ENCODE measurements at regions not wholly inside any gene's neighbourhood (a gene's known extent, or its start where the extent isn't known, plus 50 kb on each side); places are given as distances from the start of the nearest gene placed in this dataset.
"Not testable (repeated sequence)": the region's sequence is repeated elsewhere in the genome, so short reads cannot be mapped to it uniquely, and the experiment has no call there.

DNA sequence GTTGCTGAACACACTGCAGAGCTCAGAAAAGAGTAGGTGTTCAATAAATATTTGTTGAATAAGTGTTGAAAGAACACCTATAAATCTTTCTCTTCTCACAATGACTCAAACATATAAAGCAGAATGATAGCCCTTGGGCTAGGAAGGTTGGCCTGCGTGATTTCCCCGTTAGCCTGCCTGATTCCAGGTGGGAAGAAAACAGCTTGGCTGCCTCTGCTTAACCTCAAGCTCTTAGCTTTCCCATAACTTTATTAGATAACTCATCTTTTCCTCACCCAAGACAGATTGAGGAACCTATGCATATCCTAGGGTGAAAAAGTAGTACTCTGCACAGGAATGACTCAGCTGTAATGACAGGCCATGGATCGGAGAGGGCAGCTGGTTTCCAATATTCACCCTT, 300.3 kb upstream of the ID4 start:
- DNase-seq (ENCODE audit: low read depth in 3 of 3): no peak

DNA sequence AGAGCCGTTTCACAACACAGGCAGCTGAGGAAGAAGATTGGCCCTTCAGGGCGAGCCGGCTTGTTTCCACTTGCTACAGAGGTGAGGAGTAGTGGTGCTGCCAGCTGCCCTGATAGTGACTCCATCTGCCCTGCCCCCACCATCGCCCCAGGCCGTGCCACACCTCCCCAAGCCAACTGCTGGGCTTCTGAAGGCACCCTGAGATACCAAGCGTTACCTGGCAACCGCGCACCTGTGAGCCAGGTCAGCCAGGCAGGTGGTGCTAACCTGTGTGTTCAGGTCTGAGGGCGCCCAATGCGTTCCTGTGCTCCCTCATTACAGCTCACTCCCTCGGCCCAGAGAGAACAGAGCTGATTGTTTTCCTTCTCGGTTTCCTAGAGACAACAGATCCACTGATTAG, 299.1 kb upstream of the ID4 start:
- no peak for DNase-seq (ENCODE audit: low read depth in 3 of 3)

DNA sequence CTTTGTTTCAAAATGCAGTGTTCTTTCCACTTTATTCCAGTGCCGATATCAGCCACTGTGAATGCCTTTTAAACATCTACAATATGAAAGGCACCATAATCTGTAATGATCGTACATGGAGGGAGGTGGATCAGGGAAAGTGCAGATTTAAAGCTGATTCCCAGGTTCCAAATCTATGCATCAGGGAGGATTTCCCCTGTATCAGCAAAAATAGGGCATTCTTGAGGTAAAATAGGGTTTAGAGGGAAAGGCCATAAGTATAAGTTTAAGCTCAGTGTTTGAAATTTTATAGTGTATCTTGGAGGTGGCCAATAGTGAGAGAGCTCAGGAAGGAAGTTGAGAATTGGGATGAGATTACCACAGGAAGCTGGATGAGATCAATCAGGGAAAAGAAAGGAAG, 289.7 kb upstream of the ID4 start:
- no peak for DNase-seq (ENCODE audit: low read depth in 3 of 3)

DNA sequence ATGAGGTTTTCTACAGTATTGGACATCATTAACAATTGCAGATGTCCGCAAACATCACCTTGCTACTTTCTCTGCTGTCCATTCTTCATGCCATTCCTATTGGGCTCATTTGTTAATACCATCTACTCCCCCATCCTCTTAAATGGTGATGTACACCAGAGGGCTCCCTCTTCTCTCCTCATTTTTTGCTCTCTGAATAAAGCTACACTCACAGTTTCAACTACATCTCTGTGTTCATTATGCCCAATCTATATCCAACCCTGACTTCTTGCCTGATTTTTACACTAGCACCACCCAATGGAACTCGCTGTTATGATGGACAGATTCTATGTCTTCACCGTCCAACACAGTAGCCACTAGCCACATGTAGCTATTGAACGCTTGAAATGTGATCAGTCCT, 288.1 kb upstream of the ID4 start:
- no peak for DNase-seq (ENCODE audit: low read depth in 3 of 3)

DNA sequence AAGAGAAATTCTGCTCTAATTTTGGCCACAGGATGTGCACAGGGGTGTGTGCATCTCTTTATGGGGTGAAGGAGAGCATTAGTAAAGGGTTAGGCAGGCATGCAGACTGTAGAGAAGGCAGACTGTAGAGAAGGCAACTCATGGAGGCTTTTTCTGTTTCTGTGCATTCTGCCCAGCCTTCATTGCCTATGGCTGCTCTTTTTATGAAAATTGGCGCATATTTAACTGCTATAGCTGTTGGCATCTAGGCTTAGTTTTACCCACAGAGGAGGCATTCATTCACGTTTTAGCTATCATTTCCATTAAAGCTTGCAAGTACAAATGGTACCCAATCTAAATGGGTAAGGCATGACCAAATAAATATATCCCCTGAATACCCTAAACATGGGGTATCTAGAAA, 286.8 kb upstream of the ID4 start:
- no peak for DNase-seq (ENCODE audit: low read depth in 3 of 3)

DNA sequence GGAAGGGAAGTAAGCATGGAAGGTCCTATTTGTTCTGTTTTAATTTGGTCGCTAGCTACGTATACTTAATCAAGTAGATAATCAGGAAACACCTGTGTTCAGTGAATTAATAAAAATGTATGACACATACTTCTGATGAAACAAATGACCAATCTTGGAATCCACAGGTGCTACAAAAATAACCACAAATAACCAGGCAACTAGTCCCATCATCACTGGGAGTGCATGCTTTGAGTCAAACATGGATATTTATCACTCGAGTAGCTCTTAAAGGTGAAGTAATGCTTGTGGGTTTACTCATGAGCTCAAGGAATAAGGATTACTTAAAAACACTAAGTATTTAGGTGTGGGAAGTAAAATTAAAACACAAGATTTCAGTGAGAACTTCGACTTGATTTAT, 285.6 kb upstream of the ID4 start:
- no peak for DNase-seq (ENCODE audit: low read depth in 3 of 3)

DNA sequence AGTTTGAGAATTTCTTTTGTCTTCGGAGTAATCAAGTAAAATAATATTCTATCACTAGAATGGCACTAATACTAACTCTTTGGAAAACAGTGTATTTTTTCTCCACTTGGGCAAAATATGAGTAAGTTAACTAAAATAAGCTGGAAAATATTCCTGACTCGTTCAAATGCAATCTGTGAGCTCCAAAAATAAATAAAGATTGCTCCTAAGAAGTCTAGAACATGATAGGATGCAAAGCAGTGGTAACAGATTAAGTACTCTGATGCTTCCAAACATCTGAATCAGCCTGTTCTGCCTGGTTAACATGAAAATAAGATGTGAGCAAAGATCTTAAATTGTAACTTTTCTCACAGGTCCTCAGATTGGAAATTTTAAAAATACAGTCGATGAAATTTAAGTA, 285.1 kb upstream of the ID4 start:
- no peak for DNase-seq (ENCODE audit: low read depth in 3 of 3)

DNA sequence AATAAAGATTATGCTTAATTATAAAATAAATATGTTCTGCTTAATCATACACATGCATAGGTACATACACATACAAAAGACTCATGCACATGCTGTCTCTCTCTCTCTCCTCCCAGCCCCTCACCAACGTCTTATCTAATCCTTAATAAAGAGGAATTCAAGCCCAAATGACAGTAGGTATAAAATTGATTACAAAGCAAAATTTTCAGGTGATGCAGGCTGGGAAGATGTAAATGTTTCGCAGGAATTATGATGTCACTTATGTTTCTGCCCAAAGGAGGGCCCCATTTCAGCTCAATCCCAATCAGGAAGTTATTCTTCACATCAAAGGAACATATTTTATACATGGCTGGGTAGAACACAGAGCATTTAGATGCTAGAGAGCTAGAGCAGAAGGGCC, 284.6 kb upstream of the ID4 start:
- DNase-seq (ENCODE audit: low read depth in 3 of 3): no peak

DNA sequence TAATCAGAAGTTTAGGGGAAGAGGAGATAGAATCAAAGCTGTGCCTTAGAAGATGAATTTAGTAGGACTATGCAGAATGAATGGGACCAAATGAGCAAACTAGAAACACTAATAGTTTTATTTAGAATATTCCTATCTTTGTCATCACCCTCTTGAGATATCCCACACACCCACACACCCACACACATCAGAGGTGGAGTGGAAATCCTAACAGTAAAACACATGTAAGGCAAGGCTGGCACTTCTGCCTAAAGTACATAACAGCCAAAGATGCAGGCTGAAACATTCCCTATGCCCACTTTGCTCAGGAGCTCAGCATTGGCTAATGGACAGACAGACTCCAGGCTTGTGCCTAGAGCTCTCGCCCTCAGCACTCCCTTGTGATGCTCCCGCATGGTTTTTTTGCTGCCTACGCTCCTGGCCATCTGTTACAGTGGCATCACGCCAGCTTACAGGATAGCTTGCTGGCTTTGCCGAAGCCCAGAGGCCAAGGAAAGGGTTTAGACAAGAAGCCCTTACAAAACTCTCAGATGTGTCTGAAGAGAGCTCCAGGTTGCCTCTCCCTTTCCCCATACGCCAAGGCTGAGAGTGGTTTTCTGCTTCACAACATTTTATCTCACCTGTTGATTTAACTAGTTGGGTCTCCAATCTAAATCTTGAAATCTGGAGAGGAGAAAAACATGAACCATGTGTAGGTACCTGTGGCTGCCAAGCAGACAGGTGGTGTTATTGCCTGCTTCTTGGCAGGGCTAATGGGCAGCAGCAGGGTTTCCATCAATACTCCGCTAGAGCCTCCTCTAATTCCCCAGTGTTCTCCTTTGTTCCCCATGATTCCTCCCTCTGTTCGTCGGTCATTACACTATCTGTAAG, 282.6 kb upstream of the ID4 start:
- no peak for DNase-seq (ENCODE audit: low read depth in 3 of 3)

DNA sequence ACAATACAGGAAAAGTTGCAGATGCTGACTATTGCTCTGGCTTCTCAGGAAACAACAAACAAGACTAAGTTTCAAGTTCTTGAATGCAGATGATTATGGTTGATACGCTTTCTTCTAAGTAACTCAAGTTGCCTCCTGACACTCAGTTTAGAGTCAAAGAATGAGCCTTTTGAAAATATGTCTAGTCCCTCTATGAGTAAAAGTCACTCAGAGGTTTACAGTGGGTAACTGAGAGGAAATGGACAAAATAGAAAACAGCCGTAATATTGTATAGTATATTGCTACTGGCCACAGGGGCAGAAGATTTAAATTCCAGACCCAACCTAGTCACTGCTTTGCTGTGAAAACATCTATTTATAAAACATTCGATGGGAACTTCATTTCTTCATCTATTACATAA, 280.0 kb upstream of the ID4 start:
- no peak for DNase-seq (ENCODE audit: low read depth in 3 of 3)

DNA sequence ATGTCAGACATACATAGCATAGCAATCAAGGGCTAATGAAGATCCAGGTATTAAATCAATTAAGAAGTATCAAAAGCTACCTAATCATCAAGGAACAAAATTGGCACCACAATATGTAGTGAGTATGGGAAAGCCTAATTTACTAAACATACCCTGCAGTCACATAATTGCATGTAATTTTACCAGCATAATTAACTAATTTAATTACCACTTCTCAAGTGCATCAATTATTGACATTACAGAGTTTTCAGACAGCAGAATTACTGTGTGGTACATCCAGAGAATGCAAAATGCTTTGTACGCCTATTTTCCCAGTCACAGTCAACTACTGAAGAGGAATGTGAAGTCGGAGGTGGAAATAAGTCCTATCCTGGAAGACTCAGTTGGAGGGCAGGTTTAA, 279.0 kb upstream of the ID4 start:
- no peak for DNase-seq (ENCODE audit: low read depth in 3 of 3)

DNA sequence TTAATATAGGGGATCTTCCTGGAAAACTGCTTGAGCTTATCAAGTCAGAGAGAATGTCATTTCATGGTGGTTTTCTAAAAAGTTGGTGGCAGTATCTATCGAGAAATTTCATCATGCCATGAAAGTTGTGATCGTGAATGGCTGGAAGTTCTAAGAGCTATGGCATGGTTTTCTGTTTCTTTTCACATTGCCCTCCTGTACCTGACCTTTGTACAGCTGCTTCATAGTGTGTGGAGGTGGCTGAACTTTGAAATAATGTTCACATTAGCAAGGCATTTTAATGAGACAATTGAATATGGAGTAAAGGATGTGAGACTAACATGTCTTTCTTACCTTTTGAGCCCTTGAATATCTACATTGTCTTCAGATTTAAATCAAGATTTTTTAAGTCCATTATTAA, 278.2 kb upstream of the ID4 start:
- DNase-seq (ENCODE audit: low read depth in 3 of 3): no peak

DNA sequence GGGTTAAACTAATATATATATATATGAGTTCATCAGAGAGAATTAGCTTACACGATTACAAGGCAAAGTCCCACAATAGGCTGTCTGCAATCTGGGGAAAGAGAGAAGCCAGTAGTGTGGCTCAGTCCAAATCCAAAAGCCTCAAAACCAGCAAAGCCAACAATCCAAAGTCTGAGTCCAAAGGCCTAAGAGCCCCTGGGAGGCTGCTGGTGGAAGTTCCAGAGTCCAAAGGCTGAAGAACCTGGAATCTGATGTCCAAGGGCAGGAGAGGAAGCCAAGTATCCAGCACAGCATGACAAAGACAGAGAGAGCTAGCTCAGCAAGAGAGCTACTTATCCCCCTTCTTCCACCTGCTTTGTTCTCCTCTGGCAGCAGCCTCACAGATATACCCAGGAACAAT, 274.7 kb upstream of the ID4 start:
- DNase-seq (ENCODE audit: low read depth in 3 of 3): no peak

DNA sequence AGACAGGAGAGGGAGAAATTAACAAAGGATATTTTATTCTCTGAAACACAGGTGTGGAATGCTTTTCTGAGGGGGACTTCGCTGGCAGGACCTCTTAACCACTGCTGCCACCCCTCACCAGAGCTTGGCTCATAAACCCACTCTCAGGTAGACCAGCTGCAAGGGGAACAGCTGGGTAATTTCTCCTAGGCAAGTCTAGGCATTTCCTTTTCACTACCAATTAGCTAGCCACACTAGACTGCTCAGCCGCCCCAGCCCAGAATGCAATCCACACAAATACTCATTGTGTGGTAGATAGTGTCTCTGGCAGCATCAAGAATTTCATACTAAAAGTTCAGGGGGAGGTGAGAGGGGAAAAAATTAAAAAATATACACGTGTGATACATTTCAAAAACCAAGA, 267.6 kb upstream of the ID4 start:
- no peak for DNase-seq (ENCODE audit: low read depth in 3 of 3)

DNA sequence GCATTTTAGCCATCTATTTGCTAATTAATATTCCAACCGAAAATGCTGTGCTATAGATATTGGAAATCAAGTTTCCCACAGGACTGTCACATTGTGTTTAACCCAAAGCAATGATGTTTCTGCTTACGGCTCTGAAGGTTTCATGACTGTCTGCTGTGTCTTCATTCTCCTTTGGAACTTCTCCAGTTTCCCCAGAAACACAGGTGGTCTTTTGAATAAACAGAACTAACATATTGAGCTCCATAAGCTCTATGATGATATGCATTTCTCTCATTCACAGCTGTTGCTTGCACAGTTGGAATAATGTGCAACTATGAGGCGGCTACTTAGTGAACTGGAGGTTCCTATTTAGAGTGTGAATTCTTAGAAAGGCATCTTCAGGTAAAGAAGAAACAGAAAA, 266.0 kb upstream of the ID4 start:
- no peak for DNase-seq (ENCODE audit: low read depth in 3 of 3)

DNA sequence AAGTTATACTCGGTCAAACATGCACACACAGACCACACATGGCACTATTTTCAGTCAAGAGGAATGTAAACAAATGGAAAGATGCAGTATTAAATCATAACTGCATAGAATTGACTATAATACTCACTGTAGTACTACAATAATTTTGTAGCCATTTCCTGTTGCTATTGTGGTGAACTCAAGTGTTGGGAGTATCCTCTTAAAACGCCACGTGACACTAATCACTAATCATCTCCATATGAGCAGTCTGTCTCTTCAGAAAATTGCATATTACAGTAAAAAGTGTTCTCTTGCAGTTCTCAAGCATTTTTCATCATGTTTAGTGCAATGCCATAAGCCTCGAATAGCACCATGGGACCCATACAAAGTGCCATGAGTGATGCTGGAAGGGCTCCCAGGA, 258.7 kb upstream of the ID4 start:
- no peak for DNase-seq (ENCODE audit: low read depth in 3 of 3)

DNA sequence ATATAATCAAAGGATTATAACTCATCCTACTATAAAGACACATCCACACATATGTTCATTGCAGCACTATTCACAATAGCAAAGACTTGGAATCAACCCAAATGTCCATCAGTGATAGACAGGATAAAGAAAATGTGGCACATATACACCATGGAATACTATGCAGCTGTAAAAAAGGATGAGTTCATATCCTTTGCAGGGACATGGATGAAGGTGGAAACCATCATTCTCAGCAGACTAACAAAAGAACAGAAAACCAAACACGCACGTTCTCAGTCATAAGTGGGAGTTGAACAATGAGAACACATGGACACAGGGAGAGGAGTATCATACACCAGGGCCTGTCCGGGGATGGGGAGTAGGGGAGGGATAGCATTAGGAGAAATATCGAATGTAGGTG, 253.0 kb upstream of the ID4 start:
- DNase-seq (ENCODE audit: low read depth in 3 of 3): not testable (repeated sequence)

DNA sequence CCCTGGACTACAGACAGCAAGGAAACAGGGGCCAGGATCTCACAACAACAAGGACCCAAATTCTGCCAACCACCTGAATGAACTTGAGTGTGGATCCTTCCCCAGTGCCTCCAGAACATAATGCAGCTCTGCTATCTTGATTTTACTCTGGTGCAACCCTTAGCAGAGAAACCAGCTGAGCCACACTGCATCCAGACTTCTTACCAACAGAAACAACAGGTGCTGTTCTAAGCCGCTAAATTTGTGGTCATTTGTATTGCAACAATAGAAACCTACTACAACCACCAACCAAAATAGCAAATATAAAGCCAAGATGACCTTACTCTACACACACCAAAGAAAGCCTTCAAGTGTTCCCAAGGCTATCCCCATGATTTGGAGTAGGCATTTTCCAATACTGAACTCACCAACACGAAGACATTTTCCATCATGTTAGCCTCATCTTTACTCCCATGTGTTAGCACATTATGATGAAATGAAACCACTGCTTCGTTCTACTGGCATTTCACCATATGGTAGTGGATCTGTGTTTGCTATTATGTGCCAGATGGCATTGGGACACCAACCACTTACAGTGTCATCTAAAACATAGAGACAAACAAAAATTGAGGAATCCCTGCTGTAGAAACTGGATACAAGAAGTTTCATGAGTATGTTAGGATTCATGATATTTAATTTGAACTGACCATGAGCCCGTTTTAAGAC, 249.8 kb upstream of the ID4 start:
- no peak for DNase-seq (ENCODE audit: low read depth in 3 of 3)

DNA sequence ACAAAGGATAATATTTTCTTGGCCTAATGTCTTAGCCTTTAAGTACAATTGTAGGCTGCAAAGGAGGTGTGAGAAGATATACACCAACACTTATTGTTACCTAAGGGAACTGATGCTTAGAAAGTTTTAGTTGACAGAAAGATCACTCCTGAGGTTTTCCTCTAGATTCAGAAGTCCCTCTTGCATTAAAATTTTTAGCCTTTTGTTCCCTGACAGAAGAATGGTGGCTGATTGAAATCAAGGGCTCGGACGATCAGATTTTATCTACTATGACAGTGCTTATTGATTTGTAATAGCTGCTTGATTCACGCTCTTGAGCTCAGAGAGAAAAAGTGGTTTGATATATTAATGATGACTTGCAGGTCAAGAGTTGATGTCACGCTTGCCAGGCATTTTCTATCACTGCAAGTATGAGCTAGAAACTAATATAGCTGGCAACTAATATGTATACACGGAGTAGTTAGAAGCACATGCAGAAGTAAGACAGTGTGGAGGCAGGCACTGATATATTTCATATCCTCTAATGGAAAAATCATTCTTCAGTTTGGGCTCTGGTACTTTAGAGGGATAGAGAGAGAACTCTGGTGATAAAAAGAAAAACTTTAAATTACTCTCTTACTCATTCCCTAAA, 246.6 kb upstream of the ID4 start:
- no peak for DNase-seq (ENCODE audit: low read depth in 3 of 3)

DNA sequence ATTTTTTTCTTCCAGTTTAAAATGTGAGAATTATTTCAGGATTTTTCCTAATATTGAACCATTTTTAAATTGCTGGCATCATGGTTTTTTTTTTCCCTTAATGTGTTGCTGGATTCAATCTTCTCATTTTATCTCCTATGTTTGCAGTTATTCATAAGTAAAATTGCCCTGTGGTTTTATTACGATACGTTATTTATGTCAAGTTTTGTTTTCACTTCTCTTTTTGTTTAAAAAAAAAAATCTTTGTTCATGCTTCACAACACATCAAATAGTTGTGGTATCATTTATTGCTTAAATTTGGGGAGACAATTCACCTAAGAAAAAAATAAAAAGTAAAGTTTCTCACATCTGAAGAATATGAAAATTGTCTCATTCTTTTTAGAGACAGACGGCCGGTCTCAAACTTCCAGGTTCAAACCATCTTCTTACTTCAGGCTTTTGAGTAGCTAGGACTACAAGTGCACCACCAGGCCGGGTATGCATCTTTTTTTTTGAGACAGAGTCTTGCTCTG, 239.3 kb upstream of the ID4 start:
- no peak for DNase-seq (ENCODE audit: low read depth in 3 of 3)

DNA sequence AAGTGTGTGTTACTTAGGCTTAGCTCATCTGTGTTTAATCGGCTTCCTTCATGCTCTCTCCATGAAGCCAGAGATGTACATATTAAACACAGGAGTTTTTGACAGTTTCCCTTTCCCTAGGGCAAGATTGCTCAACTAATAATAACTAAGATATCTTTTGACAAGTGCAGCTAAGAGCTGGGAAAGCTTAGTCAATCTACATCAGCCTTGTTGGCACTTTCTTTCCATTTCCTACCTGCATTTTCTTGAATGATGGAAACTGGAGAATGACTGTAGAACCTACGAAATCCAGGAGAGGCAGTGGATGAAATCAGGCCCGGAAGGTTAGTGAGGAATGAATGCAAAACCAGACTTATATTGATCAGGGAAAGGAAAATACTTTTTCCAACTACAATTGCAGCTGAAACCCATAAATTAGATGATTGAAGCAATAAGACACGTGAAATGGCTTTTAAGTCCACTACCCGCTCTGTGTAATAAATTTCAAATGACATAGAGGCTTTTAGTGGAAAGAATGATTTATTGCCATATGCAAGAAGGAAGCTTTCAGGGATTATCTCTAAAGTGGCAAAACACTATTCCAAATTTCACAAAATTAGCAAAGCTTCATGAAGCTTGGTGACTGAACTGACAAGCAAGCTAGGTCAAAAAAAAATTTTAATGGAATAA, 237.2 kb upstream of the ID4 start:
- DNase-seq (ENCODE audit: low read depth in 3 of 3): no peak

DNA sequence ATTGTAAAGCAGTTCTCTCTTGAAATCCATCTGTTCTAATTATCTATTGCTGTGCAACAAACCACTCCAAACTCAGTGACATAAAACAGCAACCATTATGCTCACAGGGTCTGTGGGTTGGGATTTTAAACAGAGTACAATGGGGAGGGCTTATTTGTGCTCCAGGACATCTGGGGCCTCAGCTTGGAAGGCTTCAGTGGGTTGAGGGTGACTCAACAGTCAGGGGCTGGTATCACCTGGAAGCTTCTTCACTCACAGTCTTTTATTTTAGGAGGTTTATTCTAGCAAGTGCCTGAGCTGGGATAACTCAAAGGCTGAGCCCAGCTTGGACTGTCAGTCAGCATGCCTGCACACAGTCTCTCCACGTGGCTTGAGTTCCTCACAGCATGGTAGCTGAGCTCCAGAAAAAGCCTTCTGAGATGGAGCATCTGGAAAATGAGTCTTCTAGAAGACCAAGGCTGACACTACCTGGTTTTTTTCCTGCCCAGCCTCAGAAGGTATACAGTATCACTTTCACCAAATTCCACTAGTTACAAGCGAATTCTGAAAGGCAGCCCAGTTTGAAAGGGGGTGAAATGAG, 234.6 kb upstream of the ID4 start:
- no peak for DNase-seq (ENCODE audit: low read depth in 3 of 3)

Measured in stimulated activated CD4-positive, alpha-beta T cell treated with anti-CD3 and anti-CD28 coated beads, TNF-alpha, amount 100 ng/mL, for 24 hours (primary cell).